ENCODE measurements at regions not wholly inside any gene's neighbourhood (a gene's known extent, or its start where the extent isn't known, plus 50 kb on each side); places are given as distances from the start of the nearest gene placed in this dataset.

- TF ChIP-seq ZNF121 (CRISPR knock-in tag; IDR thresholded peaks at IDR 0.05) (no peak), JUN (CRISPR knock-in tag; IDR thresholded peaks at IDR 0.05) (no peak), CREB1 (CRISPR knock-in tag; IDR thresholded peaks at IDR 0.05) (no peak), CDX4 (CRISPR knock-in tag; IDR thresholded peaks at IDR 0.05; ENCODE audit: borderline replicate concordance) (no peak), GRHL2 (CRISPR knock-in tag; IDR thresholded peaks at IDR 0.05; ENCODE audit: insufficient replicate concordance, severe bottlenecking) (no peak)
- TF ChIP-seq, protein P1, sequence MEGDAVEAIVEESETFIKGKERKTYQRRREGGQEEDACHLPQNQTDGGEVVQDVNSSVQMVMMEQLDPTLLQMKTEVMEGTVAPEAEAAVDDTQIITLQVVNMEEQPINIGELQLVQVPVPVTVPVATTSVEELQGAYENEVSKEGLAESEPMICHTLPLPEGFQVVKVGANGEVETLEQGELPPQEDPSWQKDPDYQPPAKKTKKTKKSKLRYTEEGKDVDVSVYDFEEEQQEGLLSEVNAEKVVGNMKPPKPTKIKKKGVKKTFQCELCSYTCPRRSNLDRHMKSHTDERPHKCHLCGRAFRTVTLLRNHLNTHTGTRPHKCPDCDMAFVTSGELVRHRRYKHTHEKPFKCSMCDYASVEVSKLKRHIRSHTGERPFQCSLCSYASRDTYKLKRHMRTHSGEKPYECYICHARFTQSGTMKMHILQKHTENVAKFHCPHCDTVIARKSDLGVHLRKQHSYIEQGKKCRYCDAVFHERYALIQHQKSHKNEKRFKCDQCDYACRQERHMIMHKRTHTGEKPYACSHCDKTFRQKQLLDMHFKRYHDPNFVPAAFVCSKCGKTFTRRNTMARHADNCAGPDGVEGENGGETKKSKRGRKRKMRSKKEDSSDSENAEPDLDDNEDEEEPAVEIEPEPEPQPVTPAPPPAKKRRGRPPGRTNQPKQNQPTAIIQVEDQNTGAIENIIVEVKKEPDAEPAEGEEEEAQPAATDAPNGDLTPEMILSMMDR (IDR thresholded peaks at IDR 0.05): no peak
- TF ChIP-seq, protein P2, sequence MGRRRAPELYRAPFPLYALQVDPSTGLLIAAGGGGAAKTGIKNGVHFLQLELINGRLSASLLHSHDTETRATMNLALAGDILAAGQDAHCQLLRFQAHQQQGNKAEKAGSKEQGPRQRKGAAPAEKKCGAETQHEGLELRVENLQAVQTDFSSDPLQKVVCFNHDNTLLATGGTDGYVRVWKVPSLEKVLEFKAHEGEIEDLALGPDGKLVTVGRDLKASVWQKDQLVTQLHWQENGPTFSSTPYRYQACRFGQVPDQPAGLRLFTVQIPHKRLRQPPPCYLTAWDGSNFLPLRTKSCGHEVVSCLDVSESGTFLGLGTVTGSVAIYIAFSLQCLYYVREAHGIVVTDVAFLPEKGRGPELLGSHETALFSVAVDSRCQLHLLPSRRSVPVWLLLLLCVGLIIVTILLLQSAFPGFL (CRISPR knock-in tag; IDR thresholded peaks at IDR 0.05; ENCODE audit: borderline replicate concordance): no peak
Measured at GRCh38 chr2:220282236-220282635, 654.8 kb downstream of the SLC4A3 start.

Measured in WTC11 (cell line).